ENCODE measurements at regions not wholly inside any gene's neighbourhood (a gene's known extent, or its start where the extent isn't known, plus 50 kb on each side); places are given as distances from the start of the nearest gene placed in this dataset.

DNA sequence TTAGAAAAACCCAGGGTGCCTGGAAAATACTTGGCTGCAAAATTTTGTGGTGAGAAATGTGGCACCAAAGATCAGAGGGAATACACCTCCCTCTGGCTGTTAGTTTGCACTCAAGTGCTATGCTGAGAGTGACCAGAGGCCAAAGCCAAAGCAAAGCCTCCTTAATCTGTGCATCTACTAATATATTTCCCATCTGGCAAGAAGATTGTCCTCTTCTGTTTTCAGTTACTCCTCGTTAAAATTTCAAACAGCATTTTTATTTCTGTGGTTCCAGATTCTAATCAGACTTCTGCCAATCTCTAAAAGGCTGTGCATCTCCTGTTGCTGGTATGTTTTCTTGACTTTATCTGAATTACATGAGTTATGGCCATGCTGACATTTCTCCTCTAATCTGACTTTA, 327.4 kb downstream of the TBX15 start:
- no peak for TF ChIP-seq CTCF (conservative IDR thresholded peaks at IDR 0.05; ENCODE audit: low read depth in 2 of 2)
- no peak for TF ChIP-seq EZH2 (IDR thresholded peaks at IDR 0.05; ENCODE audit: low read depth, unreplicated experiment)
- TF ChIP-seq POLR2AphosphoS5 (IDR thresholded peaks at IDR 0.05; ENCODE audit: low read depth), result no peak
- TF ChIP-seq ZNF331 (CRISPR knock-in tag; IDR thresholded peaks at IDR 0.05; ENCODE audit: low read depth), result no peak
- no peak for TF ChIP-seq EZH2phosphoT487 (IDR thresholded peaks at IDR 0.05; ENCODE audit: unreplicated experiment)
